Occipital lobe (tissue), 1 donor: ENCODE measurements at regions not wholly inside any gene's neighbourhood (a gene's known extent, or its start where the extent isn't known, plus 50 kb on each side); places are given as distances from the start of the nearest gene placed in this dataset.
"Not testable (repeated sequence)": the region's sequence is repeated elsewhere in the genome, so short reads cannot be mapped to it uniquely, and the experiment has no call there.

Source experiments
- DNase-seq: peaks from one replicate; lab custom pipeline; 2025; lab: John Stamatoyannopoulos, UW

DNA sequence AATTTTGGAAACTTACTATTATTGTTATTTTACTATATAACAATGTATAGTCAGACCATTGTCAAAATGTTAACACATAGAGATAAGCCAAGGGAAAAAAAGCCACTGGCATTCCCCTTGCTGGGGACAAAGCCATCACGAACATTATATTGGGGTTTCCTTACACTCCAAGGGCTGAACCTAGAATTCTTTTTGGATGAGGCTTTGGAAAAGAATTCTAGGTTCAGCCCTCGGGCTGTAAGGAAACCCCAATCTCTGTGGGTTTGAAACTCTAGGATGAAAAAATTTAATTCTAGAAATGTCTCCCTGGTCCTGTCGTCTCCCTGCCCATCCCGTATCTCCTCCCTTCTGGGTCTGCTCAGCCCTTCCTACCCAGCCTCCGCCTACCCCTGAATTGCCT lies 67.0 kb upstream of the SMAD6 start:
- DNase-seq = no peak

DNA sequence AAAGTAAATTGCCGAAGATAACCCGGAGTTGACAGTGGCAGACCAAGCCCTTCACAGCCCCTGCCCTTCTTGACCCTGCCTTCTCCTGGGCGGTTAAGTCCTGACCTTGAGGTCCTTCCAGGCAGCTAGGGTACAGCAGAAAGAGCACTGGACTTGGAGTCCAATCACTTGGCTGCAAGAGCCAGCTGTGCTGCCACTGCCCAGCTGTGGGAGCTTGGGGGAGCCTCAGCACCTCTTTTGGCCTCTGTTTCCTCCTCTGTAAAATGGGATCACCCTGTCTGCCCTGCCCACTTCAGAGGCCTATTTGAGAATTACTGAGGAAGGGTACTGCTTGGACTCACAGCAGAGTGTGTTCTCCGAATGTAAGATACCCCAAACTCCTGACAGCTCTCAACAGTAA lies 66.2 kb upstream of the SMAD6 start:
- no peak for DNase-seq

DNA sequence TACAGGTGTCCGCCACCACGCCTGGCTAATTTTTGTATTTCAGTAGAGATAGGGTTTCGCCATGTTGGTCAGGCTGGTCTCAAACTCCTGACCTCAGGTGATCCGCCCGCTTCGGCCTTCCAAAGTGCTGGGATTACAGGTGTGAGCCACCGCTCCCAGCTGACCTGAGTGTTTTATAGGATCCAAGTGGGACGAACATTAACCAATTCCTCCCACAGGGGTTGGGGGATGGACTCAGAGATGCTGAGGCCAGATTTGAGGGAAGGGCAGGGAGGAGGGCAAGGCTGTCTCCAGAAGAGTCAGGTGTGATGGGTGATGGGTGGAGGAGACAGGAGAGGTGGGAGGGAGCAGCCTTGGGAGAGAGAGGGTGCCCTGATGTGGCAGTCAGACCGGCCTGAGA lies 65.0 kb upstream of the SMAD6 start:
- DNase-seq = not testable (repeated sequence)

DNA sequence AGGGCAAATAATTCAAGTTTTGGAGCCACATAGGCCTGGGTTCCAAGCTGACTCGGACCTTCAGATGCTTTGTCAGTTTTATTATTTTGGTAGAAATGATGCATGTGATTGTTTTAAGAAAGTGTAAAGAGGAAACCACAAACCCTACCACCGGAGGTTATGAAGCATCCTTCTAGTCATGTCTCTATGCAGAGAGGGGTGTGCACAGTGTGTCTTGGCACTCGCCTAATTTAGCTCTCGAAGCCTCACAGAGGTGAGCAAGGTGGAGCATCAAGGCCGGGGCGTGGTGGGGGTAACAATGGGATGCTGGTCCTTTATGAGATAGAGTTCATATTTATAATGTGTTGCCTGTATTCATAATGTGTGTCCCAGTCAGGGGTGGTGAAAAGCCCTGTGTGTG lies 63.7 kb upstream of the SMAD6 start:
- no peak for DNase-seq

DNA sequence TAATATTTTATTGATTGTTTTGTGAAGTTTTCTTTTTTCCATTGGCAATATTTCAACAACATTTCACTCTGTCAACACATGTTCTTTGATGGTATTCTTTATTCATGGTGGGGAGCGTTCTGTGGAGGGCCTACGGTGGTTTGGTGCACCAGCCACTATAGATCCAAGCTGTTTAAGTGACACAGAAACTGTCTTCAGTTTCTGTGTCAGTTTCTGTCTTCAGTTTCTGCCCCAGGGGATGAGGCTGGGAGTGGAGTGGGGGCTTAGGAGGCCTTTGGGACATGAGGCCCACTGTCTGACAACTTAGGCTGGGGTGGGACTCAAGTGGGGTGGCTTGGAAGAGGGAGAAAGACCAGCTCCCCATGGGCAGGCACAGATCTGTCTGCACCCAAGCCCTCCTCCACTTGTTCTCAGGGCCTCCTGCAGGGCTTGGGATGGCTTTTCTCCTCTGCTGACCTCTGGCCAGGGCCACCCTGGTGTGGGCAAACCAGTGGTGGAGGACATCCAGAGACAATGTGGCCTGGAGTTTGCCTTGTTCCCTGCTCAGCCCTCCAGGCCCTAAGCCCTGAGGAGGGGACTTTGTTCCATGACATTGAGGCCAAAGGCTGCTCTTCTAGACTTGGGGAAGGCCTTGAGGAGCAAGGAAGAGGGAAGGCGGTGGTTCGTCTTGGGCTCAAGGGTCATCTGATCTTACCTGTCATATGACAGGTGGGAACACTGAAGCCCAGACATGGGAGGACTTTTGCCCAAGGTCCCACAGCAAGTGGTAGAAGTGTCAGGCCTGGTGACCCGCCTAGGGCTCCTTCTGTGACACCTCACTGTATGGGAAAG lies 60.3 kb upstream of the SMAD6 start:
- DNase-seq = no peak

DNA sequence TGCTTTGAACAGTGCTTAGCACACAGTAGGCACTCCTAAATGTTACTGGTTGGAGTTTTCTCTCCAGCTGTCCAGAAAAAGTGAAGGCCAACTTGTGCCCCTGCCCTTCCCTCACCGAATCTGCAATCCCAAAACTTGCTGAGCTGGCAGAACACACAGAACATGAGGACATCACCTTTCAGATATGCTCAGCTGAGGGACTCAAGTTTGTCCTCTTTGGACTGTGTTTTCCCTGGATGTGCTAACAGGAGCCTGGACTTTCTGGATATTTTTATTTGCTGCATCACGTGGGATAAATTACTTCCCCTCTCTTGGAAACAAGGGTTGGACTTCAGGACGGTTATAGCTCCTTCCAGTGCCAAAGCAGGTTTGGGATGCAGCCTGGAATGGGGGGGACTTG lies 59.5 kb upstream of the SMAD6 start:
- no peak for DNase-seq

DNA sequence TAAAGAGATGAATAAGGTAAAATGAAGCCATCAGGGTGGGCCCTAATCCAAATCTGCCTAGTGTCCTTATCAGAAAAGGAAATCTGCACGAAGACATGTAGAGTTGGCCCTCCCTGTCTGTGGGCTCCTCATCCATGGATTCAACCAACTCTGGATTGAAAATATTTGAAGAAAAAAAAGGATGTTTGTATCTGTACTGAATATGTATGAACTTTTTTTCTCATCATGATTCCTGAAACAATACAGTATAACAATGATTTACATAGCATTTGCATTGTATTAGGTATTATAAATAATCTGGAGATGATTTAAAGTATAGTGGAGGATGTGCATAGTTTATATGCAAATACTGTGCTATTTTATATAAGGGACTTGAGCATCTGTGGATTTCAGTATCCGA lies 59.0 kb upstream of the SMAD6 start:
- no peak for DNase-seq

DNA sequence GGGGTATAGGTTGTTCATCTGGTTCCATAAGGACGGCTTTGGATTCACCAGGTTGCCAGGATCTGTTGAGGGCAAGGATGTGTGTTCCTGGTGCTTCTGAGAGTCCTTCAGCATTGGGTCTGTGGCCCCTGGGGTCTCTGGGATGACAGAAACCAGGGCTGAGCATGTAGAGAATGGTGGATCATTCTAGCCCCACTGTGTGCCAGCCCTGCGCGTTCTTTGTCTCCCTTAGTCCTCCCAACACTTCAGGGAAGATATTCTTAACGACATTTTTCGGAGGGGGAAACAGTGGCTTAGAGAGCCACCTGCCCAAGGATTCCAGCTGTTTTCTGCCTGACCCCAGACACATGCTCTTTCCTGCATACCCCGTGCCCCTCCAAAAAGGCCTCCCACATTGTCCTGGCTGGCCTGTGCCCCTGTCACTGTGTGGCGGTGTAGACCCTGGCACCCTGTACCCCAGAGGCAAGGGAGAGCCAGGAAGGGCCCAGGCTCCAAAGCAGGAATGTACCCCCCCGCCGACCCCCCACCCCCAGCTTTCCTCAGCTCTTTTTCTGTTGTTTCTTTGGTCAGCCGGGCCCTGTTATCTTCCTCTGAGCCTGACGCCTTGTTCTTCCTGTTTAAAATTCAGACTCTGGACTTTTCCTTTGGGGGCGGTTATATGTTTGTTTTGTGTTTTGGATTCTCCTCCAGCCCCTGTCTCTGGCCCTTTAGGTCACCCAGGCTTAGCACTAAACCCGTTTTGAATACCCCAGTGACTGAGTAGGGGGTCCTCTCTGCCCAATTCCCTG lies 57.8 kb upstream of the SMAD6 start:
- no peak for DNase-seq

DNA sequence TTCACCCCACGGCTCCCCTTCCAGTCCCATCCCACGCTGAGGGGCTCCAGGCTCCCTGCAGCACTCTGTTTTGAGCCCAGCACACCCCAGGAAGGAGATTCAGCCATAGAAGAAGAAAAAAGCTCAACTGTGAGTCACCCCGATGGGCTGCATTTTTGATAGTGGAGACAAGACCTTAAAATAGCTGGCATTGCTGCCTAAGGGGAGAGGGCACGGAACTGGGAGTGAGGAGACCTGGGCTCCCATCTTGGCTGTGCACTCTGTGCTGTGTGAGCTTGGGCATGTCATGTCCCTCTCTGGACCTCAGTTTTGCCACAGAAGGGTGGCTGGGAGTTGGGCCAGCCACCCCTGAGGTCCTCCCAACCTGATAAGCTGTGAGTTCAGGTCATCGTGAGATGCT lies 57.2 kb upstream of the SMAD6 start:
- no peak for DNase-seq

DNA sequence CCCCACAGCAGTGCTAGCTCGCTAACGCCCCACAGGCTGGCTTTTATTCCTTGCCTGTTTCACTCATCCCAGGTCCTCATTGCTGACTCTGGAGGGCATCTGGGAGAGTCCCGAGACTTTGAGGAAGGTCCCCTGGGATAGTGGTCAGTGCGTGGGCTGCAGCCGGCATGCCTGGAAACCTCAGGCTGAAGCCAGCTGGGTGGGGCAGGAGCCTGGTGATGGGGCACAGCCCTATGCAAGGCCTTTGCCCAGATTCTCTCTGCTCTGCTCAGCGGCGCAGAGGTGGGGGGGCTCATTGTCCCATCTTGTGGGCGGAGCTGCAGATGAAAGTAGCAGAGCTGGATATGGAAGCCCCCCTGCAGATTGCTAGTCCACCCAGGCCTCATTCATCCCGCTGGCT lies 55.7 kb upstream of the SMAD6 start:
- no peak for DNase-seq

DNA sequence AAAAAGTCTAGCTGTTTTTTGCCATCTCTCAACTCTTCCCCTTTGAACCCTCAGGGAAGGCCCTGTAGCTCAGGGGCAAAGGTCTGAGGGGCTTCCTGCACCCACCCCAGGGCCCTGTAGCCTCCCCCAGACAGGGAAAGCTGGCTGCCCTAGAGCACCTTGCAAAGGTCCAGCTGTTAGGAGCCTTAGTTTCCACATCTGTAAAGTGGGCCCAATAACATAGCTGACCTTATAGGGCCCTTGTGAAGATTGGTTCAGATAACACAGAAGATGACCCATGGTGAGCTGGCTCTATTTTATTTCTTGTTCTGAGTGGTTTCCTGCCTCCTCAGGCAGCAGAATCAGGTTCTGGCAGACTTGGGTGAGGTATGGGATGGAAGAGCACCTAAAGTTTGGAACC lies 55.2 kb upstream of the SMAD6 start:
- no peak for DNase-seq

DNA sequence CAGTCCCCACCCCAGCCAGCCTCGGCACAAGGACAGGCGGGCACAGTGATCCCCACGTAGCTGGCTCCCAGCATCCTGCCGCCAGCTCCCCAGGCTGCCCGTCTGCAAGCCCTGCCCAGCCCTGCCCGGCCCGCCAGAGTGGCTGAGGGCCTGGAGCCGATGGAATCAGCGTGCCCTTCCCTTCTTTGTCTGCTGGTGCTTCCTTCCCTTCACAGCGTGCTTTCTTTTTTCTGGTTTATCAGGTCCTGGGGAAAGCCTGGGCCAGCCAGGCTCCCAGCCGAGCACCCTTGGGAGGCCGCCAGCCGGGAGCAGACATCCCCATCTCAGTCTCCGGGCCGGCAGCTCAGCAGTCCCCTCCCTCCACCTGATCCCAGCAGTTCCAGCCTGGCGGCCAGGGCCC lies 54.7 kb upstream of the SMAD6 start:
- DNase-seq = no peak

DNA sequence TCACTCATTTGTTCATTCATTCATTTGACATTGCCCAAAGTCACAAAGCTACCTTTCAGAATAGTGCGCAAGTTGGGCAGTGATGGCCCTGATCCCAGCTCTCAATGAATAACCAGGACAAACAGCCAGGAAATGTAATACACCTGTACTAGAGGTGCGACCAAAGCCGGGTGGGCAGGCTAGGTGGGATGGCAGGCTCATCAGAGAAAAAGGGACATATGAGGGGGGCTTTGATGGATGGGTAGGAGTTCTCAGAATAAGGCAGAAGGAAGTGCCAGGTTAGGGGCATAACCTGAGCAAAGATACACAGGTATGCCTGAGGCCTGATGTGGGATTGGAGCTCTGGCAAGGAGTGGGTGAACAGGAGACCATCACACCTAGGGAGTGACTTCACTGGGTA lies 53.4 kb upstream of the SMAD6 start:
- DNase-seq = no peak

DNA sequence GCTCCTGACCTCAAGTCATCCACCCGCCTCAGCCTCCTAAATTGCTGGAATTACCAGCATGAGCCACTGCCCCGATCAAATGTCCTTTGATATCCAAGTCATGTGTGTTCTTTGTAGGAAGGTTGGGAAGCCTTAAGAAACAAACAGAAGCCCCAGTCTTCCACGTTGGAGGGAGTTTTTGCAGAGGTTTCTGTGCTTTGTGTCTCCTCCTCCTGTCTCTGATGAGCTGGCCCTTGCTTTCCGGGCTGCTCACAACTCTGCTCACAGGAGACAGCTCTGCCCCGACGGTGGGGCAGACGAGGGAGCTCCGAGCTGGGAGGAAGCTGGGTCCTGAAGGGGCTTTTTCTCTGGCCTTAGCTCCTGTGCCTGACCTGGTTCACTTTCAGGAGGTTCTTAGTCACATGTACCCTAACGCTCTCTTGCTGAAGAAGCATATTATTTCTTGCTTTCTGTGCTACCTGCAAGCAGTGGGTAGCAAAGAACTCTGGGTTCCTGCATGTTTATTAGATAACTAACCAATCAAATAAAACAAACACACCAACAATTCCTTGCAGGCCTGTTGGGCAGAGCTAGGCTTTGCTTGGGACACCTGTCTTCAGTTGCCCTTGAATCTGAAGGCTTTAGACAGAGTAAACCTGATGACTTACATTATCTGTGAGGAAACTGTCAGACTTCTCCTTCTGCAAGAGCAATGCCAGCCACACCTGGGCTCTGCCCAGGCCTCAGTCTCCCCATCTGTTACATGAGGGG lies 52.6 kb upstream of the SMAD6 start:
- DNase-seq = no peak

DNA sequence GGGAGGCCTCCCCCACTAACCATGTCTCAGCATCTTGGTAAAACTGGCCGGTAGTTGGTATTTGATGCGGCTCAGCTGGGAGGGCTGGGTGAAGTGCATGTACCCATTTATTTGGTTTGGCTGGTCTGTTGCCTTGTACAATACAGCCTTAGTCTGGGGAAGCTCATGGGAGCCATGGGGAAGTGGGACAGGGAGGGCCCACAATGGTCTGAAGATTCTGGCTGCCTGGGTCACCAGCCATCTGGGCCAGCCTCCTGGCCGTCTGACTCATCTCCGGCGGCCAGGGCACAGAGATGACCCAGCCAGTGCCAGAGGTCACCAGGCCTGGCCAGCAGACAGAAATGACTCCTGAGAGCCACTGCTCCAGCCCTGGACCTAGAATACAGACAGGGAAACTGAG lies 51.6 kb upstream of the SMAD6 start:
- DNase-seq = no peak

DNA sequence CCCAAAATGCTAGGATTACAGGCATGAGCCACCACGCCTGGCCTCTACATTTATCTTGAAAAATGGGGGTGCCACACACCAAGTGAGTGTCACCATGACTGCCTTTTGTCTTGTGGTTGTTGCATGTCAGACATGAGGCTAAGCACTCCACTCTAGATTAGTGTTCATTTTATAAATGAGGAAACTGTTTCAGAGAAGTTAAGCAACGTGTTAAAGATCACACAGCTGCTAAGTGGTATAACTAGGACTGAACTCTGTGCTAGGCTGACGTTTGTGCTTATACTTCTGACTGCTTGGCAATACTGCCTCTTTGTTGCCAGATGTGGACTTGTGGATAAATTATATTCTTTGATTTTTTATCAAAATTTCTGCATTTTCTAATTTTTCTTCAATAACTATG lies 50.8 kb upstream of the SMAD6 start:
- no peak for DNase-seq

DNA sequence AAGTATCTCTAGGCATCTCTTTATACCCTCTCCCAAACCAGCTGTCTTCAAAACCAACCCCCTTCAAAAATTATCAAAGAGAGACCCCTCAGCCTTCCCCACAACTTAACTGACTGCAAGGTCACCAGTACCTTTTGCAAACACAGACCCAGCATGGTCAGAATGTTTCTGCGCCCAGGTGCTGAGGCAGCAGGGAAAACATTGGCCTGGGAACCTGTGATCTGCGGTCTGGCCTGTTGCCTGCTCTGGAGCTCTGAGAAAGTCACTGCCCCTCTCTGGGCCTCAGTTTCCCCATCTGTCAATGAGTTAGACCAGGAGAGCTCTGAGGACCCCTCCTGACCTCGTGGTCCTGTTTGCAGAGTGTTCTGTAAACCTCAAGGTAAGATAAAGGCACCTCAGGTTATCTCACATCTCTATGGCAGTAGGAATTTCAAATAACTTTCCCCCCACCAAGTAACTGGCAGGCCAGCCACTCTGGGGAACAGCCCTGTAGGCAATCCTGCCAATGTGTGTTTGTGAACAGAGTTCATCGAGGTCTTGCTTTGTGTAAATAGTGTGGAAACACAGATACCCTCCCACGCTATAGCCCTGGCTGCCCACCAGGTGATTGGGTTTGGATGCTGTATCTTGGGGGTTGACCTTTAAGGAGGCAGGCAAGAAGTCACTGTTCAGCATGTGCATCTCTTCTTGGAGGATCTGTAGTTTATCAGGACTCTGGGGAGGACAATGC lies 50.0 kb upstream of the SMAD6 start:
- DNase-seq = no peak
